HG03354 (cell line): ENCODE measurements at regions not wholly inside any gene's neighbourhood (a gene's known extent, or its start where the extent isn't known, plus 50 kb on each side); places are given as distances from the start of the nearest gene placed in this dataset.

Source experiments
- ATAC-seq: cut with Tn5 transposase; IDR thresholded peaks from one replicate; pipeline ENCODE4 v1.9.1; 2021; ENCODE audit warnings: mild to moderate bottlenecking; ENCODE audit not compliant: unreplicated experiment, poor library complexity, severe bottlenecking

GRCh38 chr18:2032036-2032435 is 539.3 kb downstream of the METTL4 start:
- ATAC-seq: no peak

GRCh38 chr18:2035056-2035455 is 536.2 kb downstream of the METTL4 start:
- no peak for ATAC-seq

GRCh38 chr18:2036086-2036485 is 535.2 kb downstream of the METTL4 start:
- ATAC-seq: no peak

- no peak for ATAC-seq
Measured at GRCh38 chr18:2040279-2040678, 531.0 kb downstream of the METTL4 start.

- no peak for ATAC-seq
Measured at GRCh38 chr18:2049986-2050385, 521.3 kb downstream of the METTL4 start.

- no peak for ATAC-seq
Measured at GRCh38 chr18:2050702-2051201, 520.6 kb downstream of the METTL4 start.

GRCh38 chr18:2053490-2054089 is 517.7 kb downstream of the METTL4 start:
- no peak for ATAC-seq

- ATAC-seq: no peak
Measured at GRCh38 chr18:2059336-2059735, 512.0 kb downstream of the METTL4 start.

- ATAC-seq: no peak
Measured at GRCh38 chr18:2060086-2060485, 511.2 kb downstream of the METTL4 start.

GRCh38 chr18:2070631-2071030 is 500.7 kb downstream of the METTL4 start:
- ATAC-seq: no peak

- no peak for ATAC-seq
Measured at GRCh38 chr18:2075499-2075898, 495.8 kb downstream of the METTL4 start.

- ATAC-seq: no peak
Measured at GRCh38 chr18:2082676-2083075, 488.6 kb downstream of the METTL4 start.

- peak; percentile 46 for ATAC-seq
Measured at GRCh38 chr18:2083691-2084090, 487.6 kb downstream of the METTL4 start.

GRCh38 chr18:2086439-2086838 is 484.9 kb downstream of the METTL4 start:
- no peak for ATAC-seq

- ATAC-seq: no peak
Measured at GRCh38 chr18:2087877-2088673, 483.2 kb downstream of the METTL4 start.

- no peak for ATAC-seq
Measured at GRCh38 chr18:2089396-2089795, 481.9 kb downstream of the METTL4 start.

- no peak for ATAC-seq
Measured at GRCh38 chr18:2091937-2092336, 479.4 kb downstream of the METTL4 start.

- no peak for ATAC-seq
Measured at GRCh38 chr18:2096551-2096950, 474.8 kb downstream of the METTL4 start.

GRCh38 chr18:2100694-2101213 is 470.6 kb downstream of the METTL4 start:
- ATAC-seq: no peak

GRCh38 chr18:2102022-2102421 is 469.3 kb downstream of the METTL4 start:
- peak; percentile 73 for ATAC-seq

GRCh38 chr18:2103299-2103698 is 468.0 kb downstream of the METTL4 start:
- no peak for ATAC-seq
